Fibroblast of skin of back (primary cell): ENCODE measurements at regions not wholly inside any gene's neighbourhood (a gene's known extent, or its start where the extent isn't known, plus 50 kb on each side); places are given as distances from the start of the nearest gene placed in this dataset.
A peak's percentile ranks its signal among the peaks of the same experiment; 100 is the strongest.
"Not testable (repeated sequence)": the region's sequence is repeated elsewhere in the genome, so short reads cannot be mapped to it uniquely, and the experiment has no call there.

Experiments used
- DNase-seq: peaks from one replicate; pipeline ENCODE4 v3.0.0-alpha.2; 2013

DNA sequence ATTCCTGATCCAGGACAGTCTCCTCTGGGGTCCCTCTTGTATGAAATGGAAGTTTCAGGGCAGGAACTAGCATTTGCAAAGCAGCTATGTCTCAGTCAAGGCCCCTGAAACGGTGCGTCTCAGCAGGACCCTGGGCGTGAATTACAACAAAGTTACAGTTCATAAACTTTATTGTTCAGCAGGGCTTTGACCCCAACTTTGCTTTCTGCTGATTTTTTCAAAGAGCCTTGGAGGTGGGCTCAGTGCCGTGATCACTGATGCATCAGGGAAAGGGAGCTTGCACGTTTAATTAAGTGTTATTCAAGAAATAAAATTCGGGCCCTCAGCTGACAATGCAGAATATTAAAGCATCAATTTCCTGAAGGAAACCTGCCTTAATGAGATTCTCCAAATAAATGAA lies 260.1 kb upstream of the C16orf82 start:
- DNase-seq, result no peak

DNA sequence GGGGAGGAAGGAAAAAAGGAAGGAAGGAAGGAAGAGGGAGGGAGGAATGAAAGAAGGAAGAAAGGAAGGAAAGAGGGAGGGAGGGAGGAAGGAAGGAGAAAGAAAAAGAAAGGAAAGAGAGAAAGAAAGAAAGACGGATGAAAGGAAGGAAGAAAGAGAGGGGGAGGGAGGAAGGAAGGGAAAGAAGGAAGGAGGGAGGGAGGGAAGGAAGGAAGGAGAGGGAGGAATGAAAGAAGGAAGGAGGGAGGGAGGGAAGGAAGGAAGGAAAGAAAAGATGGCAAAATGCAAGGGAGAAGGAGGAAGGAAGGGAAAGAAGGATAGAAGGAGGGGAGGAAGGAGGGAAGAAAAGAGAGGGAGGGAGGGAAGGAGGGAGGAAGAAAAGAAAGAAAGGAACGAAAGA lies 257.3 kb upstream of the C16orf82 start:
- DNase-seq, result no peak

- DNase-seq, result no peak
These were observed 250.5 kb upstream of the C16orf82 start for GRCh38 chr16:26816266-26816665.

GRCh38 chr16:26816885-26817571 lies 249.7 kb upstream of the C16orf82 start:
- peak; percentile 19 for DNase-seq

- DNase-seq, result no peak
These were observed 248.3 kb upstream of the C16orf82 start for GRCh38 chr16:26818393-26818792.

GRCh38 chr16:26824469-26824868 lies 242.3 kb upstream of the C16orf82 start:
- no peak for DNase-seq

DNA sequence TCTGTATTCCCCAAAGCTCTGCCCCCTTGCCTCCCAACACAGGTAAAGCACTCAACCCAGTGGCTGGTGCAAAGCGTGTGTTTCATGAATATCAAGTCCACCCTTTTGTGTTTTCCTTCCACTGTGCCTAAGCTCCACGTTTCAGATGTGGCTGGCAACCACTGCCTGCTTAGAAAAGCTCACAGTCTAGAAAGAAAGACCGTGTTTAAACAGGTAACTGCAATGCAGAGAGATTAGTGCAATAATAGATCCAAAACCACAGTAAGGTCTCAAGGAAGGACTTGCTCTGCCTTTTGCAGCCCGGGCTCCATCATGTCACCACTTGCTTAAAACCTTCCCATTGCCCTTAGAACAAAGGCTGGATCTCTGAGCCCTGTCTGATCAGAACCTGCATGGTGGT lies 240.2 kb upstream of the C16orf82 start:
- no peak for DNase-seq

DNA sequence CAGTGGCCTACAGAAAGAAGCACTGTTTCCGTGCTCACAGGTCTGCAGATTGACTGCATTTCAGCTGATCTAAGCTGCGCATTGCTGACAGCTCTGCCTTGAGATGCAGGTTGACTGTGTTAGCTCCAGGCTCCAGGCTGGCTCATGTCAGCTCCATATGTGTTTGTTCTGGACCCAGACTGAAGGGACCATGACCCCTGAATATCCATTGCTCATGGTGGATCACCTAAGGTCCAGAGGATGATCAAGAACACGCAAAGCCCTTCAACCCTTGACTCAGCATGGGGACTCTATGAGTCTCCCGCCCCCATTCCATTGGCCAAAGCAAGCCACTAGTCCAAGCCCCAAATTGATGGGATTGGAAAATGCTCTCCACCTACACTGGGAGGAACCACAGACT lies 239.3 kb upstream of the C16orf82 start:
- no peak for DNase-seq

GRCh38 chr16:26830428-26831127 lies 236.1 kb upstream of the C16orf82 start:
- no peak for DNase-seq

GRCh38 chr16:26836114-26836513 lies 230.6 kb upstream of the C16orf82 start:
- DNase-seq, result not testable (repeated sequence)

- DNase-seq, result no peak
These were observed 227.8 kb upstream of the C16orf82 start for GRCh38 chr16:26838931-26839330.

GRCh38 chr16:26840691-26841090 lies 226.0 kb upstream of the C16orf82 start:
- no peak for DNase-seq

DNA sequence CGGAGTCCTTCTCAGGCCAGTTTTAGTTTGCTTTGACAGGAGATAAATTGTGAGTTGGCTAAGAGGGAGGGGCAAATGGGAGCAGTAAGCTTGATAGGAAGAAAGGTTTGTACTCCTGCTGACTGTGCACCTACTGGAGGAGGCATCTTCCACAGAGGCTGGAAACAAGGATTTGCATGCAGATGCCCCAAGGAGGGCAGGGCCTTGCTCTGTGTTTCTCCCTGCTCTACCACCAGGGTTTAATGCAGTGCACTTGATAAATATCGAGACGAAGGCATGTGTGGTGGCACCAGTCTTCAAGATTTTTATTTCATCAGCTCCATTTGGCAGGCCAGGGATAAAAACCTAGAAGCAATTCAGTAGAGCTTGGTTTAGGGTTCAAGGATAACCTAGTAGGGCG lies 210.5 kb upstream of the C16orf82 start:
- DNase-seq, result no peak

GRCh38 chr16:26856791-26857190 lies 209.9 kb upstream of the C16orf82 start:
- DNase-seq, result no peak

DNA sequence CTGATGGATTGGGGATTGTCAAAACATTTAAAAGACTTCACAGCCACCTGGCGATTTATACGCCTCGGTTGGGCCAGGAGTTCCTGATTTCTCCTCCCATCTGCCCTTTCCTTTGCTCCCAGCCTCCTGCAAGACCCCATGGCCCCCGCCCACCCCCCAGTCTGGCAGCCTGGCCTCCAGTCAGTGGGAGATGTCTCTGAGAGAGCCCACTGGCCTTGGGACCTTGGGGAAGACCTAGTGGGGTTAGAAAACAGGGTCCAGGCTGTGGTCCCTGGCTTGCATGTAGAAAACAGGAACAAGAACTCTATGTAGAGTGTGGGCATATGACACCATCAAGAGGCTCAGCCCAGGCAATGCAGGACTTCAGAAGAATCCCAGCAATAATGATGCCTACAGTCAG lies 209.4 kb upstream of the C16orf82 start:
- no peak for DNase-seq

- no peak for DNase-seq
These were observed 206.2 kb upstream of the C16orf82 start for GRCh38 chr16:26860506-26860905.

- DNase-seq, result no peak
These were observed 202.8 kb upstream of the C16orf82 start for GRCh38 chr16:26863931-26864330.

DNA sequence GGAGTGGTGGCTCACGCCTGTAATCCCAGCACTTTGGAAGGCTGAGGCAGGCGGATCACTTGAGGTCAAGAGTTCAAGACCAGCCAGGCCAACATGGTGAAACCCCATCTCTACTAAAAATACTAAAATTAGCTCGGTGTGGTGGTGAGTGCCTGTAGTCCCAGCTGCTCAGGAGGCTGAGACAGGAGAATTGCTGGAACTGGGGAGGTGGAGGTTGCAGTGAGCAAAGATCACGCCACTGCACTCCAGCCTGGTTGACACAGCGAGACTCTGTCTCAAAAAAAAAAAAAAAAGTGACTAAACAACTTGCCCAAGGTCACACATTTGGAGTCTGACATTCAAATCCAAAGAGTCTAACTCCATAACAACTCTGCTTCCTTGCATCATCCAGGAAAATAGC lies 192.4 kb upstream of the C16orf82 start:
- not testable (repeated sequence) for DNase-seq

GRCh38 chr16:26877421-26877820 lies 189.3 kb upstream of the C16orf82 start:
- DNase-seq, result no peak

GRCh38 chr16:26885674-26886073 lies 181.1 kb upstream of the C16orf82 start:
- no peak for DNase-seq

DNA sequence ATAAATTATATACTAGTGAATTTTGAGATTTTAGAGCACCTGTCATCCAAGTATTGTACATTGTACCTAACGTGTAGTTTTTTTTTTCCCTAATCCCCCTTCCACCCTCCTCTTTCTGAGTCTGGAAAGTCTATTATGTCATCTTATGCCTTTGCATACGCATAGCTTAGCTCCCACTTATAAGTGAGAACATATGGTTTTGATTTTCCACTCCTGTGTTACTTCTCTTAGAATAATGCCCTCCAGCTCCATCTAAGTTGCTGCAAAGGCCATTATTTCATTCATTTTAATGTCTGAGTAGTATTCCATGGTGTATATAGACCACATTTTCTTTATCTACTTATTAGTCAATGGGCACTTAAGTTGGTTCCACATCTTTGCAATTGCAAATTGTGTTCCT lies 177.0 kb upstream of the C16orf82 start:
- no peak for DNase-seq

DNA sequence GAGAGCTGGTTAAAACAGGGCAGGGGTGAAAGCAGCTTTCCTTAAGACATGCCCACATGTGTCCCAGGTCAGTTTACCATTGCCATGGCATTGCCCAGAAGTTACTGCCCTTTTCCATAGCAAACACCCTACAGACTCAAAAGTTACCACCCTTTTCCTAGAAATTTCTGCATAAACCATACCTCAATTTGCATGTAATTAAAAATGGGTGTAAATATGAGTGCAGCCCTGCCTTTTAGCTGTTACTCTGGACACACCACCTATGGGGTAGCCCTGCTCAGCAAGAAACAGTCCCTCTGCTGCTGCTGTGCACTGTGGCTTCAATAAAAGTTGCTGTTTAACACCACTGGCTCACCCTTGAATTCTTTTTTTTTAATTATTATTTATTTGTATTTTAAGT lies 168.5 kb upstream of the C16orf82 start:
- DNase-seq, result no peak

- no peak for DNase-seq
These were observed 165.4 kb upstream of the C16orf82 start for GRCh38 chr16:26901196-26901861.

DNA sequence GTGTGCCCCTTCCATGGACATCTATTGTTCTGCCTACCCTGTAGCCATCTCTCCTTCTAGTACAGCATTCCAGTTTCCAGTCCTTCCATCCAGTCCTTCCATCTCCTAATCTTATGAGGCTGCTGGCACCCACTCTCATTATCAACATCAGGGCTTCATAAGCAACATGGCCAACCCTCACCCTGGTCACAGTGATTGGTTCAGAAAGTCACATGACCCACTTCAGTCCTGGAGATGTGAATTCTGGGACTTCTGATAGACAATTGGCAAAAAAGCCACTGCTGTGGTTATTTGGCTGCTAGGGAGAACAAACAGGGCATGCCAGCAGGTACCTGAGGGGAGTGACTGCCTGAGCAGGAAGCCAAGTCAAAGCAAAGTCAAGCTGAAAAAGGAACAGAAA lies 164.7 kb upstream of the C16orf82 start:
- DNase-seq, result no peak
